ENCODE measurements at regions not wholly inside any gene's neighbourhood (a gene's known extent, or its start where the extent isn't known, plus 50 kb on each side); places are given as distances from the start of the nearest gene placed in this dataset.

DNA sequence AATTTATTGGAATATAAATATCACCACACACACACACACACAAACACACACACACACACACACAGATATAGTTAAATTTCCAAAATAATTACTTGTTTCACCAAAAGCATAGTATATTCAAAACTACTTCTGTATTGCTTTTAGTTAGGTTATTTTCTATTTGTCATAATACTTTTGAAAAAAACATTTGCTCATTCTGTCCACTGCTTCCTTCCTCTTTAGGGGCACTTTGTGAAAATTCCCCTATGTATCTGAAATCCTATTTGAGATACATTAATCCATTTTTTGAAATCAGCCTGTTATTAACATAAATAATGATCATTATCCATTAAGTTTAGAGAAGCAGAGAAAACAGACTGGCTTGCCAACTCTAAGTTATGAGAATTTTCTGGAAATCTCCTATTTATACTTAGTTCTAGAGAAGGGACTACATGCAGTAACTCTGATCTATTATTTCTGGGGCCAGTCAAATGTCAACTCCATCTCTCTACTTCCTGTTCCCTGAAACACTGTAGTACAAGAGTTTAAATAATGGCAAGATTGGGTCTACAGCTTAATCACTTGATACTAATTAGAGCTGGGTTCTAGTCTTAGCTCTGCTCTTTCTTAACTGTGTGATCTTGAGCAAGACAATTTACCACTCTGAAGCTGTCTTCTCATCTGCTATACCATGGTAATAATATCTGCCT, 54.4 kb upstream of the GPR174 start:
- H3K4me3 ChIP-seq (ENCODE audit: low read depth, low read length), result no peak overlapping the region
- no peaks in the 10 kb centered on the region for H3K4me1 ChIP-seq (ENCODE audit: control insufficient read depth, insufficient read depth, low read length, unreplicated experiment)
- H2AFZ ChIP-seq (ENCODE audit: low read length, unreplicated experiment), result no peak overlapping the region
- no peak overlapping the region for H3K27ac ChIP-seq (ENCODE audit: low read depth, low read length)
- H3K36me3 ChIP-seq (ENCODE audit: insufficient read depth, low read length), result no peaks in the 10 kb centered on the region
- no peaks in the 10 kb centered on the region for H3K27me3 ChIP-seq (ENCODE audit: insufficient read depth, low read length)
- H3K79me2 ChIP-seq (ENCODE audit: control insufficient read depth, insufficient read depth, low read length, unreplicated experiment), result no peaks in the 10 kb centered on the region

DNA sequence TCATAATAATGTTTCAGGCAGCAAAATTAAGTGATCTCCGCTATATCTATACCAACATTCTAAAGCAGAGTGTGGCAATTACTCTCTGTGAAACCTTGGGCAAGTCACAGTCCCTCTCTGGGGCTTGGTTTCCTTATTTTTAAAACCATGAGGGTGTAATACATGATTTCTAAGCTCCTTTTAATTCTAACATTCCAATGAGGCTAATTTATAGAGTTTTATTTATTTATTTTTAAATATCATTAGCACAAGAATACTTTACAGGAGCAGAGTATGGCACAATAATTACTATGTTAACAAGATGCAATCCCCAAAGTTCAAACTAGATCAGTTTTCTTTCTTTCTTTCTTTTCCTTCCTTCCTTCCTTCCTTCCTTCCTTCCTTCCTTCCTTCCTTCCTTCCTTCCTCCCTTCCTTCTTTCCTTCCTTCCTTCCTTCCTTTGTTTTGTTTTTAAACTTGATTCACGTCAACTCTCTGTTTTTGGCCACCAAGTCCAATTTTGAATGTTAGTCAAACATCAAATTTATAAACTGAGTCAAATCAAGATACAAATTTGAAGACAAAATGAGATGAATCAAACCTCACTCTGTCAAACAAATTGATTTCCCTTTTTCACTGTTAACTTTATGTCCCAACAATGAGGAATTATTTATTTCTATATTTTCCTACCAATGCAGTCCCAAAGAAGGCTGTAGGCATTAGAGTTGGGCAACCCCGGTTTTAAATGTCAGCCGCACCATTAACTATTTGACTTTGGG, 50.2 kb upstream of the GPR174 start:
- Histone ChIP-seq H3K27ac (ENCODE audit: low read depth, low read length) (no peak overlapping the region), H2AFZ (ENCODE audit: low read length, unreplicated experiment) (no peak overlapping the region), H3K4me3 (ENCODE audit: low read depth, low read length) (no peak overlapping the region), H3K27me3 (ENCODE audit: insufficient read depth, low read length) (no peaks in the 10 kb centered on the region), H3K79me2 (ENCODE audit: control insufficient read depth, insufficient read depth, low read length, unreplicated experiment) (no peaks in the 10 kb centered on the region), H3K4me1 (ENCODE audit: control insufficient read depth, insufficient read depth, low read length, unreplicated experiment) (no peaks in the 10 kb centered on the region), H3K36me3 (ENCODE audit: insufficient read depth, low read length) (no peaks in the 10 kb centered on the region)
